IMR-90 (cell line): ENCODE measurements at regions not wholly inside any gene's neighbourhood (a gene's known extent, or its start where the extent isn't known, plus 50 kb on each side); places are given as distances from the start of the nearest gene placed in this dataset.

Source experiments
- ATAC-seq: fragments of 200-7000 bp; cut with Tn5 transposase; 2 replicates; pipeline ENCODE4 v1.9.1; 2020; ENCODE audit warnings: low read depth, mild to moderate bottlenecking, moderate library complexity
- BruUV-seq: library from RNA; stranded (reverse); fragments of 400-500 nt; replicated peaks from 2 replicates; lab custom pipeline; 2021; lab: Mats Ljungman, UMichigan
- CTCF ChIA-PET: fragments of 300-600 bp; formaldehyde crosslinking; extraction: SDS; loops from one replicate; lab custom pipeline; 2021; ENCODE audit warnings: antibody characterized with exemption; lab: Yijun Ruan, JAX
- POLR2A ChIA-PET: fragments of 300-600 bp; sonication (Branson Sonifier 250); formaldehyde crosslinking; loops from one replicate; lab custom pipeline; 2022; ENCODE audit warnings: antibody characterized with exemption; ENCODE audit not compliant: unreplicated experiment; lab: Charles Lee
- DNase-seq: peaks from one replicate; pipeline ENCODE4 v3.0.0; 2013
- H2AFZ ChIP-seq: replicated peaks from 2 replicates; pipeline ENCODE3; 2013; ENCODE audit warnings: low read length, mild to moderate bottlenecking; ENCODE audit not compliant: poor library complexity
- H2AK5ac ChIP-seq: 2 replicates; pipeline ENCODE4 v1.6.1; 2013; ENCODE audit warnings: low read depth, low read length, inconsistent platforms
- H2AK9ac ChIP-seq: replicated peaks from 2 replicates; pipeline ENCODE3; 2013; ENCODE audit warnings: mild to moderate bottlenecking, low read depth, low read length, moderate library complexity; ENCODE audit not compliant: poor library complexity
- H2BK120ac ChIP-seq: 2 replicates; pipeline ENCODE4 v1.6.1; 2013; ENCODE audit warnings: low read depth, low read length, inconsistent platforms
- H2BK15ac ChIP-seq: 3 replicates; pipeline ENCODE4 v1.6.1; 2013; ENCODE audit warnings: low read depth, low read length, inconsistent platforms
- H2BK20ac ChIP-seq: 2 replicates; pipeline ENCODE4 v1.6.1; 2013; ENCODE audit warnings: low read depth, mild to moderate bottlenecking, inconsistent platforms, low read length, moderate library complexity
- H2BK5ac ChIP-seq: 2 replicates; pipeline ENCODE4 v1.6.1; 2013; ENCODE audit warnings: mild to moderate bottlenecking, low read depth, low read length, inconsistent platforms; ENCODE audit not compliant: poor library complexity, severe bottlenecking
- H3K14ac ChIP-seq: replicated peaks from 2 replicates; pipeline ENCODE4 v1.6.1; 2013; ENCODE audit warnings: low read depth, low read length, inconsistent platforms
- H3K18ac ChIP-seq: 2 replicates; pipeline ENCODE4 v1.6.1; 2013; ENCODE audit warnings: low read depth, low read length, control low read depth
- H3K23ac ChIP-seq: 2 replicates; pipeline ENCODE4 v1.6.1; 2013; ENCODE audit warnings: low read depth, low read length, inconsistent platforms
- H3K27ac ChIP-seq: 2 replicates; pipeline ENCODE4 v1.5.1; 2013; ENCODE audit warnings: mild to moderate bottlenecking, control low read depth, low read length; ENCODE audit not compliant: insufficient read depth
- H3K27me3 ChIP-seq: 2 replicates; pipeline ENCODE4 v1.6.1; 2013; ENCODE audit warnings: low read length; ENCODE audit not compliant: control insufficient read depth, insufficient read depth
- H3K36me3 ChIP-seq: 2 replicates; pipeline ENCODE4 v1.6.1; 2013; ENCODE audit warnings: low read length, mixed read lengths; ENCODE audit not compliant: control insufficient read depth, insufficient read depth
- H3K4ac ChIP-seq: 2 replicates; pipeline ENCODE4 v1.6.1; 2013; ENCODE audit warnings: low read depth, low read length, inconsistent platforms
- H3K4me1 ChIP-seq: 2 replicates; pipeline ENCODE4 v1.6.1; 2013; ENCODE audit warnings: low read length, mixed read lengths; ENCODE audit not compliant: control insufficient read depth, insufficient read depth
- H3K4me2 ChIP-seq: 2 replicates; pipeline ENCODE4 v1.6.1; 2013; ENCODE audit warnings: low read depth, mild to moderate bottlenecking, control low read depth, low read length, moderate library complexity
- H3K4me3 ChIP-seq: 2 replicates; pipeline ENCODE4 v1.5.1; 2013; ENCODE audit warnings: low read depth, mild to moderate bottlenecking, control low read depth, low read length, moderate library complexity; ENCODE audit not compliant: insufficient read depth
- H3K56ac ChIP-seq: 2 replicates; pipeline ENCODE4 v1.6.1; 2013; ENCODE audit warnings: low read length, inconsistent platforms; ENCODE audit not compliant: insufficient read depth; ENCODE audit errors: extremely low read depth
- H3K79me1 ChIP-seq, 2 experiments: 2 replicates each; pipeline ENCODE4 v1.6.1; 2013; ENCODE audit warnings: low read length in 2 of 2, inconsistent platforms in 1 of 2, low read depth in 1 of 2
- H3K9ac ChIP-seq: 2 replicates; pipeline ENCODE4 v1.6.1; 2013; ENCODE audit warnings: low read depth, low read length, control low read depth
- H3K9me1 ChIP-seq: 2 replicates; pipeline ENCODE4 v1.6.1; 2013; ENCODE audit warnings: low read length, inconsistent platforms; ENCODE audit not compliant: insufficient read depth
- H3K9me3 ChIP-seq: 2 replicates; pipeline ENCODE4 v1.6.1; 2013; ENCODE audit warnings: low read length; ENCODE audit not compliant: control insufficient read depth, insufficient read depth
- H4K20me1 ChIP-seq: 2 replicates; pipeline ENCODE4 v1.6.1; 2013; ENCODE audit warnings: low read length, inconsistent platforms; ENCODE audit not compliant: insufficient read depth
- H4K5ac ChIP-seq: 2 replicates; pipeline ENCODE4 v1.6.1; 2013; ENCODE audit warnings: mild to moderate bottlenecking, low read depth, low read length, control low read depth
- H4K8ac ChIP-seq, 2 experiments: 2 replicates each; pipeline ENCODE4 v1.6.1; 2013; ENCODE audit warnings: low read depth in 2 of 2, low read length in 2 of 2, control low read depth in 1 of 2, inconsistent platforms in 1 of 2
- H4K91ac ChIP-seq: 2 replicates; pipeline ENCODE4 v1.6.1; 2013; ENCODE audit warnings: low read depth, low read length, inconsistent platforms; ENCODE audit not compliant: insufficient read depth
- MAZ ChIP-seq: IDR thresholded peaks from 2 replicates; pipeline ENCODE4 v1.6.1; 2012; ENCODE audit warnings: low read depth, mild to moderate bottlenecking, low read length, improper control_type of control experiment, moderate library complexity, borderline replicate concordance
- RAD21 ChIP-seq: IDR thresholded peaks from 2 replicates; pipeline ENCODE4 v1.6.1; 2012; ENCODE audit warnings: low read length, improper control_type of control experiment
- RCOR1 ChIP-seq: IDR thresholded peaks from 2 replicates; pipeline ENCODE4 v1.6.1; 2012; ENCODE audit warnings: mild to moderate bottlenecking, low read length, improper control_type of control experiment; ENCODE audit not compliant: insufficient replicate concordance
- WGBS, 2 experiments: methylation state at CpG; one replicate each; pipeline versions ENCODE4 v1.1.5 to v1.1.7; 2013; ENCODE audit warnings: missing lambda C conversion rate in 2 of 2; ENCODE audit not compliant: insufficient read length in 1 of 2; ENCODE audit errors: extremely low coverage in 2 of 2; 5-methylcytosine and 5-hydroxymethylcytosine counted together
- dilution Hi-C: fragments of 300-500 bp; cut with HindIII; formaldehyde crosslinking; loops from one replicate; pipeline ENCODE4 v1.14.3; 2018; ENCODE audit warnings: low sequenced_read_pairs; ENCODE audit not compliant: unreplicated experiment
- in situ Hi-C: fragments of 300-500 bp; cut with MboI; formaldehyde crosslinking; loops from 3 replicates; pipeline ENCODE4 v1.14.3; 2019; ENCODE audit warnings: low sequenced_read_pairs, inconsistent platforms, mixed read lengths
- intact Hi-C: fragments of 100-400 bp; cut with micrococcal nuclease; formaldehyde crosslinking; loops from 2 replicates; pipeline ENCODE4 v1.10.0; 2022

GRCh38 chr3:153003862-153004261, 158.2 kb upstream of the RAP2B start:
- Histone ChIP-seq H4K91ac (no peak overlapping the region), H3K36me3 (no peaks in the 10 kb centered on the region), H2BK120ac (no peak overlapping the region), H2BK15ac (no peak overlapping the region), H3K9me1 (no peaks in the 10 kb centered on the region), H3K27ac (no peak overlapping the region), H3K9ac (no peak overlapping the region), H2AFZ (no peak overlapping the region), H3K9me3 (no peaks in the 10 kb centered on the region), H3K4ac (no peak overlapping the region), H3K4me3 (no peak overlapping the region), H3K56ac (no peak overlapping the region), H3K23ac (no peak overlapping the region), H3K4me1 (no peaks in the 10 kb centered on the region), H3K18ac (no peak overlapping the region), H2BK20ac (no peak overlapping the region), H4K8ac (no peak overlapping the region), H2BK5ac (no peak overlapping the region), H3K79me1 (no peaks in the 10 kb centered on the region), H2AK9ac (no peak overlapping the region), H2AK5ac (no peak overlapping the region), H3K14ac (no peak overlapping the region), H3K4me2 (no peak overlapping the region), H4K5ac (no peak overlapping the region), H4K20me1 (no peaks in the 10 kb centered on the region), H3K27me3 (no peaks in the 10 kb centered on the region)
- BruUV-seq: no TSS peak
- intact Hi-C loops: no loop called here
- dilution Hi-C loops: no loop called here
- in situ Hi-C loops: loop anchor here (25.0 kb wide), 2 partner anchors 983 to 1233 kb away; no protein-coding TSS in a partner anchor
- no CpG with 5 or more reads among the region's 1 CpG for WGBS, 2 experiments
- ChIA-PET POLR2A (no interaction called here), CTCF (no interaction called here)
- TF ChIP-seq RAD21: no peak
- TF ChIP-seq RCOR1: no peak
- no peak for TF ChIP-seq MAZ
- DNase-seq (no peak), ATAC-seq (no peak)
